ENCODE measurements at regions not wholly inside any gene's neighbourhood (a gene's known extent, or its start where the extent isn't known, plus 50 kb on each side); places are given as distances from the start of the nearest gene placed in this dataset.

- WGBS, 3 donors: 70 to 72% (median 71%) methylated on average over 3 of the region's 3 CpGs
- no peaks in the 10 kb centered on the region for H3K4me1 ChIP-seq
- no peak for DNase-seq
- H3K9me3 ChIP-seq: no peaks in the 10 kb centered on the region
- H3K4me3 ChIP-seq: no peak overlapping the region
- intact Hi-C loops (cut with DNase I): no loop called here
- no peaks in the 10 kb centered on the region for H3K27me3 ChIP-seq (ENCODE audit: insufficient read depth in 3 of 3, low read length in 2 of 3)
- no peak overlapping the region for H3K27ac ChIP-seq
- TF ChIP-seq, protein P1, sequence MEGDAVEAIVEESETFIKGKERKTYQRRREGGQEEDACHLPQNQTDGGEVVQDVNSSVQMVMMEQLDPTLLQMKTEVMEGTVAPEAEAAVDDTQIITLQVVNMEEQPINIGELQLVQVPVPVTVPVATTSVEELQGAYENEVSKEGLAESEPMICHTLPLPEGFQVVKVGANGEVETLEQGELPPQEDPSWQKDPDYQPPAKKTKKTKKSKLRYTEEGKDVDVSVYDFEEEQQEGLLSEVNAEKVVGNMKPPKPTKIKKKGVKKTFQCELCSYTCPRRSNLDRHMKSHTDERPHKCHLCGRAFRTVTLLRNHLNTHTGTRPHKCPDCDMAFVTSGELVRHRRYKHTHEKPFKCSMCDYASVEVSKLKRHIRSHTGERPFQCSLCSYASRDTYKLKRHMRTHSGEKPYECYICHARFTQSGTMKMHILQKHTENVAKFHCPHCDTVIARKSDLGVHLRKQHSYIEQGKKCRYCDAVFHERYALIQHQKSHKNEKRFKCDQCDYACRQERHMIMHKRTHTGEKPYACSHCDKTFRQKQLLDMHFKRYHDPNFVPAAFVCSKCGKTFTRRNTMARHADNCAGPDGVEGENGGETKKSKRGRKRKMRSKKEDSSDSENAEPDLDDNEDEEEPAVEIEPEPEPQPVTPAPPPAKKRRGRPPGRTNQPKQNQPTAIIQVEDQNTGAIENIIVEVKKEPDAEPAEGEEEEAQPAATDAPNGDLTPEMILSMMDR (IDR thresholded peaks at IDR 0.05): no peak
- H3K36me3 ChIP-seq (ENCODE audit: insufficient read depth in 1 of 2, low read depth in 1 of 2): no peaks in the 10 kb centered on the region
- no peak for ATAC-seq
Measured at GRCh38 chr1:119293797-119294196, 74.8 kb upstream of the HAO2 start.

GRCh38 chr1:119294199-119294598, 74.4 kb upstream of the HAO2 start:
- WGBS, 3 donors: 66 to 71% (median 69%) methylated on average over 3 of the region's 3 CpGs
- no peaks in the 10 kb centered on the region for H3K27me3 ChIP-seq (ENCODE audit: insufficient read depth in 3 of 3, low read length in 2 of 3)
- no peaks in the 10 kb centered on the region for H3K36me3 ChIP-seq (ENCODE audit: insufficient read depth in 1 of 2, low read depth in 1 of 2)
- intact Hi-C loops (cut with DNase I): no loop called here
- ATAC-seq: no peak
- H3K27ac ChIP-seq: no peak overlapping the region
- TF ChIP-seq, protein P1 (IDR thresholded peaks at IDR 0.05): no peak
- no peak overlapping the region for H3K4me3 ChIP-seq
- no peaks in the 10 kb centered on the region for H3K4me1 ChIP-seq
- no peak for DNase-seq
- H3K9me3 ChIP-seq: no peaks in the 10 kb centered on the region

DNA sequence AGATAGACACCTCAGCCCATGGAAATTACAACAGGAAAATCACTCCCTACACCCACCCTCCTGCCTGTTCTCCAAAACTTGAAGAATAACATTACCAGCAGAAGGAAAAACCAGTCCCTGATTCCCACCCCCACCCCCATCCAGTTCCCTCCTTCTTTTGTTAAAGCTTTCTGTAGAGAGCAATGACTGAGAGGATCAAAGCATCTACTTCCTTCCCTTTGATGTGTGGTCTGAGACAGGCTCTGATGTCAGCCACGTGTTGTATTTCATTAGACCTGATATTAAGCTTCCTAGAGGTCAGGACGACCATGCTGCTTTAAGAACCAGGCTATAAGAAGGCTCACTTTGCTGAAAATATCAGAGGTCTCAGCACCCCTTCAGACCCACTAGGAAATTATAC, 73.9 kb upstream of the HAO2 start:
- Histone ChIP-seq H3K4me1 (no peaks in the 10 kb centered on the region), H3K4me3 (no peak overlapping the region), H3K36me3 (ENCODE audit: insufficient read depth in 1 of 2, low read depth in 1 of 2) (no peaks in the 10 kb centered on the region), H3K27me3 (ENCODE audit: insufficient read depth in 3 of 3, low read length in 2 of 3) (no peaks in the 10 kb centered on the region), H3K27ac (no peak overlapping the region), H3K9me3 (no peaks in the 10 kb centered on the region)
- intact Hi-C loops (cut with DNase I): no loop called here
- TF ChIP-seq, protein P1 (IDR thresholded peaks at IDR 0.05): no peak
- WGBS, 3 donors: 29 to 42% (median 30%) methylated on average over 2 of the region's 2 CpGs
- DNase-seq: no peak
- ATAC-seq: no peak

DNA sequence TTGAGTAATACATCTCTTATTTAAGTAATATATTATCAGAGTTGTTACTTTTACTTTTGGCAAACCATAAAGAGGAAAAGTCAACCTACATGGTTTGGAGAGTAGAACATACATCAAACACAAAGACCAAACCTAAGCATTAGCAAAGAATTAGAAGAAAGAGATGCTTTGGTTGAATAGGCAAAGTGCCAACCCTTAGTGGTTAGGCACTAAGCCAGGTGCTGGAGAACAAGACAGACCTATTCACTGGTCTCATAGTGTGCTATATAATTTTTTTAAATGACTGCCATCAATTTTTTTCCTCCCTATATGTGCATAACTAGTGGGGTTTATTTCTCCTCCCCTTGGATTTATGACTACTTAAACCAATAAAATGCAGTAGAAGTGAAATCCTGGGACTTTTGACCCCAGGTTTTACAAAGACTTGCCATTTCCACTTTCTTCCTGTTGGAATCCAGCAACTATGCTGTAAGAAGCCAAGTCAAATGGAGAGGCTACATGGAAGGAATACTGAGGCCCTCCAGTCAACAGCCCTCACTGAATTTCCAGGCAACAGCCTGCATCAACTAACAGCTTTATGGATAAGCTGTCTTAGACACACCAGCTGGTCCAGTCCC, 69.8 kb upstream of the HAO2 start:
- Histone ChIP-seq H3K27ac (no peak overlapping the region), H3K27me3 (ENCODE audit: insufficient read depth in 3 of 3, low read length in 2 of 3) (peaks cover 0 to 2% (median 0%) of the 10 kb centered on the region in 3 donors), H3K9me3 (no peaks in the 10 kb centered on the region), H3K36me3 (ENCODE audit: insufficient read depth in 1 of 2, low read depth in 1 of 2) (no peaks in the 10 kb centered on the region), H3K4me3 (no peak overlapping the region), H3K4me1 (no peaks in the 10 kb centered on the region)
- DNase-seq: no peak
- intact Hi-C loops (cut with DNase I): no loop called here
- TF ChIP-seq, protein P1 (IDR thresholded peaks at IDR 0.05): no peak
- no peak for ATAC-seq

GRCh38 chr1:119302011-119302410, 66.6 kb upstream of the HAO2 start:
- TF ChIP-seq, protein P1 (IDR thresholded peaks at IDR 0.05): no peak
- WGBS, 3 donors: 89 to 94% (median 93%) methylated on average over 3 of the region's 3 CpGs
- no peak for DNase-seq
- intact Hi-C loops (cut with DNase I): no loop called here
- no peaks in the 10 kb centered on the region for H3K36me3 ChIP-seq (ENCODE audit: insufficient read depth in 1 of 2, low read depth in 1 of 2)
- no peak for ATAC-seq
- no peaks in the 10 kb centered on the region for H3K9me3 ChIP-seq
- H3K27ac ChIP-seq: no peak overlapping the region
- no peaks in the 10 kb centered on the region for H3K4me1 ChIP-seq
- peaks cover 0 to 2% (median 0%) of the 10 kb centered on the region in 3 donors for H3K27me3 ChIP-seq (ENCODE audit: insufficient read depth in 3 of 3, low read length in 2 of 3)
- H3K4me3 ChIP-seq: no peak overlapping the region
